GM12891 (cell line): ENCODE measurements at regions not wholly inside any gene's neighbourhood (a gene's known extent, or its start where the extent isn't known, plus 50 kb on each side); places are given as distances from the start of the nearest gene placed in this dataset.

Source experiments
- POLR2A ChIP-seq: IDR thresholded peaks from 2 replicates; pipeline ENCODE4 v1.6.1; 2011; ENCODE audit warnings: low read depth, low read length, control low read depth
- POU2F2 ChIP-seq: IDR thresholded peaks from 2 replicates; pipeline ENCODE4 v1.6.1; 2011; ENCODE audit warnings: low read depth, mild to moderate bottlenecking, control low read depth, low read length, moderate library complexity
- TAF1 ChIP-seq: IDR thresholded peaks from 2 replicates; pipeline ENCODE4 v1.6.1; 2011; ENCODE audit warnings: low read depth, low read length, control low read depth

DNA sequence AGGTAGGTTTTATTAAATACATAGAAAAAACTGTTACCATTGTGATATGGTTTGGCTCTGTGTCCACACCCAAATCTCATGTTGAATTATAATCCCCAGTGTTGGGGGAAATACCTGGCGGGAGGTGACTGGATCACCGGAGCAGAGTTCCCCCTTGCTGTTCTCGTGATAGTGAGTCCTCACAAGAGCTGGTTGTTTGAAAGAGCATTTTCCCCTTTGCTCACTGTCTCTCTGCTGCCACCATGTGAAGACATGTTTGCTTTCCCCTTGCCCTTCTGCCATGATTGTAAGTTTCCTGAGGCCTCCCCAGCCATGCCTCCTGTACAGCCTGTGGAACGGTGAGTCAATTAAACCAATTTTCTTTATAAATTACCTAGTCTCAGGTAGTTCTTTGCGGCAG, 352.7 kb upstream of the SLC39A10 start:
- TF ChIP-seq POLR2A (no peak), TAF1 (no peak), POU2F2 (no peak)
